ENCODE measurements at regions not wholly inside any gene's neighbourhood (a gene's known extent, or its start where the extent isn't known, plus 50 kb on each side); places are given as distances from the start of the nearest gene placed in this dataset.

GRCh38 chr2:71898375-71898774 is 249.3 kb downstream of the CYP26B1 start:
- Mint-ChIP-seq H3K27ac (no peak overlapping the region), H3K4me3 (no peak overlapping the region), H3K36me3 (no peaks in the 10 kb centered on the region), H3K4me1 (no peaks in the 10 kb centered on the region), H3K9me3 (no peaks in the 10 kb centered on the region), H3K27me3 (ENCODE audit: insufficient read depth, low read depth) (peaks cover 8% of the 10 kb centered on the region)
- no peaks in the 10 kb centered on the region for H3K9me3 ChIP-seq (ENCODE audit: low read depth)
- H3K4me3 ChIP-seq = no peak overlapping the region
- no peaks in the 10 kb centered on the region for H3K36me3 ChIP-seq
- H3K4me1 ChIP-seq = no peaks in the 10 kb centered on the region
- H3K79me2 ChIP-seq (ENCODE audit: low read depth) = no peaks in the 10 kb centered on the region
- H3K4me2 ChIP-seq = no peak overlapping the region
- no peak overlapping the region for H3K27ac ChIP-seq
- H3K9ac ChIP-seq = no peak overlapping the region
- peaks cover 1% of the 10 kb centered on the region for H3K27me3 ChIP-seq
- no peaks in the 10 kb centered on the region for H3F3A ChIP-seq (ENCODE audit: low read depth)
- H4K20me1 ChIP-seq (ENCODE audit: low read depth) = no peaks in the 10 kb centered on the region
- no peak for DNase-seq (ENCODE audit: low spot score)
- no peak overlapping the region for H2AFZ ChIP-seq (replicated peaks)
- no peak for TF ChIP-seq EZH2phosphoT487 (IDR thresholded peaks at IDR 0.05)

GRCh38 chr2:71897836-71898235 is 249.8 kb downstream of the CYP26B1 start:
- Histone ChIP-seq H3K36me3 (no peaks in the 10 kb centered on the region), H3K9ac (no peak overlapping the region), H3F3A (ENCODE audit: low read depth) (no peaks in the 10 kb centered on the region), H2AFZ (replicated peaks) (no peak overlapping the region), H3K4me1 (no peaks in the 10 kb centered on the region), H3K79me2 (ENCODE audit: low read depth) (no peaks in the 10 kb centered on the region), H3K27me3 (no peaks in the 10 kb centered on the region), H4K20me1 (ENCODE audit: low read depth) (no peaks in the 10 kb centered on the region), H3K4me3 (no peak overlapping the region), H3K27ac (no peak overlapping the region), H3K9me3 (ENCODE audit: low read depth) (no peaks in the 10 kb centered on the region), H3K4me2 (no peak overlapping the region)
- H3K27me3 Mint-ChIP-seq (ENCODE audit: insufficient read depth, low read depth) = peaks cover 10% of the 10 kb centered on the region
- no peak overlapping the region for H3K27ac Mint-ChIP-seq
- no peak for TF ChIP-seq CTCF (IDR thresholded peaks at IDR 0.05)
- no peak for TF ChIP-seq EZH2phosphoT487 (IDR thresholded peaks at IDR 0.05)
- no peak for TF ChIP-seq EZH2 (IDR thresholded peaks at IDR 0.05)
- no peaks in the 10 kb centered on the region for H3K9me3 Mint-ChIP-seq
- no peaks in the 10 kb centered on the region for H3K4me1 Mint-ChIP-seq
- no peak overlapping the region for H3K4me3 Mint-ChIP-seq
- no peaks in the 10 kb centered on the region for H3K36me3 Mint-ChIP-seq
- no peak for DNase-seq (ENCODE audit: low spot score)

- Histone ChIP-seq H3K9me3 (ENCODE audit: low read depth) (no peaks in the 10 kb centered on the region), H3K79me2 (ENCODE audit: low read depth) (no peaks in the 10 kb centered on the region), H3K4me1 (no peaks in the 10 kb centered on the region), H4K20me1 (ENCODE audit: low read depth) (no peaks in the 10 kb centered on the region), H3F3A (ENCODE audit: low read depth) (no peaks in the 10 kb centered on the region), H3K27me3 (no peaks in the 10 kb centered on the region), H3K36me3 (no peaks in the 10 kb centered on the region), H2AFZ (replicated peaks) (no peak overlapping the region), H3K27ac (no peak overlapping the region), H3K4me2 (no peak overlapping the region), H3K4me3 (no peak overlapping the region), H3K9ac (no peak overlapping the region)
- no peak for DNase-seq (ENCODE audit: low spot score)
- Mint-ChIP-seq H3K27ac (no peak overlapping the region), H3K36me3 (no peaks in the 10 kb centered on the region), H3K27me3 (ENCODE audit: insufficient read depth, low read depth) (peaks cover 10% of the 10 kb centered on the region), H3K4me3 (no peak overlapping the region), H3K4me1 (no peaks in the 10 kb centered on the region), H3K9me3 (no peaks in the 10 kb centered on the region)
- TF ChIP-seq EZH2phosphoT487 (IDR thresholded peaks at IDR 0.05) = no peak
- TF ChIP-seq EZH2 (IDR thresholded peaks at IDR 0.05) = no peak
- no peak for TF ChIP-seq CTCF (IDR thresholded peaks at IDR 0.05)
Observed at GRCh38 chr2:71897137-71897480, 250.6 kb downstream of the CYP26B1 start.

GRCh38 chr2:71896385-71897136 is 251.1 kb downstream of the CYP26B1 start:
- Mint-ChIP-seq H3K27me3 (ENCODE audit: insufficient read depth, low read depth) (peaks cover 10% of the 10 kb centered on the region), H3K36me3 (no peaks in the 10 kb centered on the region), H3K9me3 (no peaks in the 10 kb centered on the region), H3K27ac (no peak overlapping the region), H3K4me1 (no peaks in the 10 kb centered on the region), H3K4me3 (no peak overlapping the region)
- no peak overlapping the region for H3K4me3 ChIP-seq
- DNase-seq (ENCODE audit: low spot score) = no peak
- H3K4me1 ChIP-seq = no peaks in the 10 kb centered on the region
- no peak overlapping the region for H3K27ac ChIP-seq
- H3F3A ChIP-seq (ENCODE audit: low read depth) = no peaks in the 10 kb centered on the region
- no peak overlapping the region for H2AFZ ChIP-seq (replicated peaks)
- H3K9ac ChIP-seq = no peak overlapping the region
- no peak overlapping the region for H3K4me2 ChIP-seq
- no peaks in the 10 kb centered on the region for H3K27me3 ChIP-seq
- H3K9me3 ChIP-seq (ENCODE audit: low read depth) = no peaks in the 10 kb centered on the region
- H3K36me3 ChIP-seq = no peaks in the 10 kb centered on the region
- no peaks in the 10 kb centered on the region for H3K79me2 ChIP-seq (ENCODE audit: low read depth)
- H4K20me1 ChIP-seq (ENCODE audit: low read depth) = no peaks in the 10 kb centered on the region
- TF ChIP-seq EZH2phosphoT487 (IDR thresholded peaks at IDR 0.05) (no peak), CTCF (IDR thresholded peaks at IDR 0.05) (no peak), EZH2 (IDR thresholded peaks at IDR 0.05) (no peak)

Data from neural progenitor cell (in vitro differentiated cells).